ENCODE measurements at regions not wholly inside any gene's neighbourhood (a gene's known extent, or its start where the extent isn't known, plus 50 kb on each side); places are given as distances from the start of the nearest gene placed in this dataset.

GRCh38 chr11:110974731-110975130 lies 262.5 kb upstream of the ARHGAP20 start:
- no peak for TF ChIP-seq CTCF (IDR thresholded peaks at IDR 0.05 in 2 of 3, conservative IDR thresholded peaks at IDR 0.05 in 1 of 3; ENCODE audit: control insufficient read depth in 2 of 3, extremely low read depth in 1 of 3, insufficient read depth in 1 of 3, low read depth in 3 of 3, low read length in 3 of 3)
- TF ChIP-seq PAX5 (IDR thresholded peaks at IDR 0.05; ENCODE audit: borderline replicate concordance, low read depth, low read length): no peak
- TF ChIP-seq CHD1 (IDR thresholded peaks at IDR 0.05; ENCODE audit: low read depth, low read length): no peak
- no peak for TF ChIP-seq KAT2A (conservative IDR thresholded peaks at IDR 0.05; ENCODE audit: control insufficient read depth, low read depth, low read length)
- no peak for TF ChIP-seq SRF (IDR thresholded peaks at IDR 0.05; ENCODE audit: low read depth in 2 of 2, low read length in 2 of 2)
- no peak for TF ChIP-seq POLR2A (IDR thresholded peaks at IDR 0.05; ENCODE audit: low read depth, low read length)
- TF ChIP-seq ZNF274 (IDR thresholded peaks at IDR 0.05; ENCODE audit: insufficient read depth, insufficient read length): no peak
- TF ChIP-seq MTA2 (IDR thresholded peaks at IDR 0.05; ENCODE audit: low read depth): no peak
- no peak for TF ChIP-seq REST (IDR thresholded peaks at IDR 0.05; ENCODE audit: low read depth, low read length)
- no peak for TF ChIP-seq POLR2AphosphoS5 (IDR thresholded peaks at IDR 0.05; ENCODE audit: low read length)
- TF ChIP-seq USF1 (IDR thresholded peaks at IDR 0.05; ENCODE audit: borderline replicate concordance, extremely low read length, insufficient read depth, low read depth, low read length): no peak
- no peak for TF ChIP-seq STAT1 (conservative IDR thresholded peaks at IDR 0.05)

Data from GM12878 (cell line).